MM.1S (cell line): ENCODE measurements at regions not wholly inside any gene's neighbourhood (a gene's known extent, or its start where the extent isn't known, plus 50 kb on each side); places are given as distances from the start of the nearest gene placed in this dataset.
A peak's percentile ranks its signal among the peaks of the same experiment; 100 is the strongest.

Experiments
- DNase-seq: peaks from one replicate; pipeline ENCODE4 v3.0.0-alpha.2; 2015
- H2AFZ ChIP-seq: fragments of 300-600 bp; sonication (generic); 2 replicates; pipeline ENCODE4 v1.6.0; 2016; ENCODE audit warnings: antibody characterized with exemption, low read length
- H3F3A ChIP-seq: fragments of 300-600 bp; sonication (generic); 2 replicates; pipeline ENCODE4 v1.6.1; 2016; ENCODE audit warnings: mild to moderate bottlenecking, antibody characterized with exemption, low read length, moderate library complexity, mixed read lengths; ENCODE audit not compliant: insufficient read depth
- H3K27ac ChIP-seq: fragments of 300-600 bp; sonication (generic); 2 replicates; pipeline ENCODE4 v1.5.1; 2016; ENCODE audit warnings: mild to moderate bottlenecking, low read length
- H3K27me3 ChIP-seq: fragments of 300-600 bp; sonication (generic); replicated peaks from 2 replicates; pipeline ENCODE4 v1.6.0; 2016; ENCODE audit warnings: low read length; ENCODE audit not compliant: insufficient read depth
- H3K36me3 ChIP-seq: fragments of 300-600 bp; sonication (generic); replicated peaks from 2 replicates; pipeline ENCODE4 v1.6.1; 2016; ENCODE audit warnings: mild to moderate bottlenecking, low read length, mixed read lengths; ENCODE audit not compliant: insufficient read depth
- H3K4me1 ChIP-seq: fragments of 300-600 bp; sonication (generic); 2 replicates; pipeline ENCODE4 v1.6.1; 2016; ENCODE audit warnings: low read length, mixed read lengths
- H3K4me2 ChIP-seq: fragments of 300-600 bp; sonication (generic); 2 replicates; pipeline ENCODE4 v1.6.0; 2016; ENCODE audit warnings: low read depth, low read length
- H3K4me3 ChIP-seq: fragments of 300-600 bp; sonication (generic); 2 replicates; pipeline ENCODE4 v1.5.1; 2016; ENCODE audit warnings: low read length, mixed read lengths
- H3K79me2 ChIP-seq: fragments of 300-600 bp; sonication (generic); 2 replicates; pipeline ENCODE4 v1.6.1; 2016; ENCODE audit warnings: mixed run types, low read length, mixed read lengths
- H3K9ac ChIP-seq: fragments of 300-600 bp; sonication (generic); 2 replicates; pipeline ENCODE4 v1.6.1; 2016; ENCODE audit warnings: low read length, mixed read lengths
- H3K9me2 ChIP-seq: fragments of 300-600 bp; sonication (generic); replicated peaks from 2 replicates; pipeline ENCODE4 v1.6.1; 2016; ENCODE audit warnings: mild to moderate bottlenecking, low read length, mixed read lengths; ENCODE audit not compliant: insufficient read depth
- H3K9me3 ChIP-seq: fragments of 300-600 bp; sonication (generic); replicated peaks from 2 replicates; pipeline ENCODE4 v1.6.1; 2016; ENCODE audit warnings: mild to moderate bottlenecking, low read length, mixed read lengths; ENCODE audit not compliant: insufficient read depth
- H4K20me1 ChIP-seq: fragments of 300-600 bp; sonication (generic); 2 replicates; pipeline ENCODE4 v1.6.1; 2016; ENCODE audit warnings: mild to moderate bottlenecking, low read length, moderate library complexity, mixed read lengths; ENCODE audit not compliant: insufficient read depth
- EZH2 ChIP-seq: fragments of 300-600 bp; sonication (generic); optimal IDR thresholded peaks from 2 replicates; pipeline ENCODE3; 2017; ENCODE audit warnings: low read depth, mild to moderate bottlenecking, antibody characterized with exemption, low read length, mixed read lengths
- EZH2phosphoT487 ChIP-seq: fragments of 300-600 bp; sonication (generic); IDR thresholded peaks from 2 replicates; pipeline ENCODE4 v1.6.1; 2018; ENCODE audit warnings: antibody characterized with exemption, low read length
- TF ChIP-seq, protein P1 (sequence below): fragments of 300-600 bp; sonication (generic); IDR thresholded peaks from 2 replicates; pipeline ENCODE4 v1.5.1; 2016; ENCODE audit warnings: antibody characterized with exemption, low read length, mixed read lengths

DNA sequence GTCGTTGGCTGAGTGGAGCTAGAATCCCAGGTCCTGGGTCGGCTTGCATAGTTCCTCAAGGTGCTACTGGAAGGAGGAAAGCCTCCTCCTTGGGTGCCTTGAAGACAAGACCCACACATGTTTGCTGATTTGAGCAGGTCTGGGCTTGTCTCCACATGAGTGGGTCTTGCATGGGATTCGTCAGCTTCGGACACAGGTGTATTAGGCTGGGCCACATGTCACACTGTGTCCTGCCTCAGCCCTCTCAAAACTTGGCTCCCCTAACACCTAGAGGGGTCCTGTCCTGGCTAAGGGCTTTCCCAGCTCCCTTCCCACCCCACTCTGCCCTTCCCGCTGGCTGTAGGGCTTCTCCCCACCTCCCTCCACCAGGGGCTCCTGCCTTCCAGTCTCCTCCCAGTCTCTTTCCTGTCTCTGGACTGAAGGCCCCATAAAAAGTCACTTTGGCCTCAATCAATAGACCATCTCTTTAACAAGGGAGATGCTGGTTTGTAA is 73.0 kb upstream of the ADPGK start:
- no peaks in the 10 kb centered on the region for H3K36me3 ChIP-seq
- H3K79me2 ChIP-seq, result no peaks in the 10 kb centered on the region
- DNase-seq, result no peak
- no peaks in the 10 kb centered on the region for H3K9me2 ChIP-seq
- TF ChIP-seq EZH2phosphoT487 (no peak), EZH2 (no peak)
- TF ChIP-seq, protein P1, sequence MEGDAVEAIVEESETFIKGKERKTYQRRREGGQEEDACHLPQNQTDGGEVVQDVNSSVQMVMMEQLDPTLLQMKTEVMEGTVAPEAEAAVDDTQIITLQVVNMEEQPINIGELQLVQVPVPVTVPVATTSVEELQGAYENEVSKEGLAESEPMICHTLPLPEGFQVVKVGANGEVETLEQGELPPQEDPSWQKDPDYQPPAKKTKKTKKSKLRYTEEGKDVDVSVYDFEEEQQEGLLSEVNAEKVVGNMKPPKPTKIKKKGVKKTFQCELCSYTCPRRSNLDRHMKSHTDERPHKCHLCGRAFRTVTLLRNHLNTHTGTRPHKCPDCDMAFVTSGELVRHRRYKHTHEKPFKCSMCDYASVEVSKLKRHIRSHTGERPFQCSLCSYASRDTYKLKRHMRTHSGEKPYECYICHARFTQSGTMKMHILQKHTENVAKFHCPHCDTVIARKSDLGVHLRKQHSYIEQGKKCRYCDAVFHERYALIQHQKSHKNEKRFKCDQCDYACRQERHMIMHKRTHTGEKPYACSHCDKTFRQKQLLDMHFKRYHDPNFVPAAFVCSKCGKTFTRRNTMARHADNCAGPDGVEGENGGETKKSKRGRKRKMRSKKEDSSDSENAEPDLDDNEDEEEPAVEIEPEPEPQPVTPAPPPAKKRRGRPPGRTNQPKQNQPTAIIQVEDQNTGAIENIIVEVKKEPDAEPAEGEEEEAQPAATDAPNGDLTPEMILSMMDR, result no peak
- no peaks in the 10 kb centered on the region for H3K9me3 ChIP-seq
- H3K4me2 ChIP-seq, result no peak overlapping the region
- no peak overlapping the region for H2AFZ ChIP-seq
- H3K4me1 ChIP-seq, result no peaks in the 10 kb centered on the region
- no peaks in the 10 kb centered on the region for H4K20me1 ChIP-seq
- no peak overlapping the region for H3K9ac ChIP-seq
- H3K27me3 ChIP-seq, result no peaks in the 10 kb centered on the region
- no peak overlapping the region for H3K4me3 ChIP-seq
- no peaks in the 10 kb centered on the region for H3F3A ChIP-seq
- no peak overlapping the region for H3K27ac ChIP-seq

DNA sequence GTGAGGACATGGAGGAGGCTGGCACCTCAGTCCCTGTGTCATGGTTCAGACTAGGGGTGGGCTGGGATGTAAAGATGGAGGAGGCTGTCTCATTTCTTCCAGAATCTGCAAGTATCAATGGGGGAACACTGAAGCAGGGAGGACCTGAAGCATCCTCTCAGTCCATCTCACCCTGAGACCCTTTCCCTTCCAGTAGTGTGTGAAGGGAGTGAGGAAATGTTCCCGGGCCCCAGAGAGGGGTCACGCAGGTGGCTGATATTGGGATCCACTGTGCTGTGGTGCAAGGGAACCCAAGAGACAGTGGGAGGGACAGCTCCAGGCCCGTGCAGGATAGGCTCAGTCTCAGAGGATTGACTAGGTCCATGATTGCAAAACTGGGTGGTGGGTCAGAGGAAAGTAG is 72.2 kb upstream of the ADPGK start:
- H3K27me3 ChIP-seq, result no peaks in the 10 kb centered on the region
- H3F3A ChIP-seq, result no peaks in the 10 kb centered on the region
- H3K79me2 ChIP-seq, result no peaks in the 10 kb centered on the region
- H3K9me3 ChIP-seq, result no peaks in the 10 kb centered on the region
- no peaks in the 10 kb centered on the region for H4K20me1 ChIP-seq
- TF ChIP-seq EZH2 (no peak), EZH2phosphoT487 (no peak)
- TF ChIP-seq, protein P1, result no peak
- H3K9me2 ChIP-seq, result no peaks in the 10 kb centered on the region
- no peak for DNase-seq
- no peak overlapping the region for H3K4me3 ChIP-seq
- no peak overlapping the region for H3K27ac ChIP-seq
- H2AFZ ChIP-seq, result no peak overlapping the region
- no peak overlapping the region for H3K4me2 ChIP-seq
- no peaks in the 10 kb centered on the region for H3K4me1 ChIP-seq
- no peaks in the 10 kb centered on the region for H3K36me3 ChIP-seq
- no peak overlapping the region for H3K9ac ChIP-seq

DNA sequence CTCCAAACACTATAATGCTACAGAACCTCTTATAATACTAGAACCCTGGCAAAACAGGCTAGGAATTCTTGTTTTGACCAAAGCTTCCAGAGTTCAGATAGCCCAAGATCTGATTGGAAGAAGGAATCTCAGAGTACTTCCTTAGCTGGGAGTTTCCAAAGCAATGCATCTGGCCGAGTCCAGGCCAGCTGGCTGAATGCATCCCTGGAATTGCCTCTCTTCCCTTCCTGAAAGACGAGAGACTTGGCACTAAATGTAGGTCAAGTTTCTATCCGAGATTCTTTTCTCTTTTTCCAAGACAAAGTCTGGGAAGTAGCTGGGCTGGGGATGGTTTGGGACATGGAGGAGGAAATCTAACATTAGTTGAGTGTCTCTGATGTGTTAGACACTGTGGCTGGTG is 68.7 kb upstream of the ADPGK start:
- Histone ChIP-seq H3K79me2 (no peaks in the 10 kb centered on the region), H3K4me2 (no peak overlapping the region), H3F3A (no peaks in the 10 kb centered on the region), H3K27me3 (no peaks in the 10 kb centered on the region), H4K20me1 (no peaks in the 10 kb centered on the region), H3K27ac (no peak overlapping the region), H3K9ac (no peak overlapping the region), H3K36me3 (no peaks in the 10 kb centered on the region), H3K9me2 (no peaks in the 10 kb centered on the region), H3K9me3 (no peaks in the 10 kb centered on the region), H2AFZ (0 out of 2 replicates have a peak overlapping the region, but pooled peaks have one; percentile 9), H3K4me3 (no peak overlapping the region), H3K4me1 (0 out of 2 replicates have a peak, but pooled peaks cover 3% of the 10 kb centered on the region)
- no peak for DNase-seq
- TF ChIP-seq EZH2 (no peak), EZH2phosphoT487 (no peak)
- TF ChIP-seq, protein P1, result no peak
